MM.1S (cell line): ENCODE measurements at regions not wholly inside any gene's neighbourhood (a gene's known extent, or its start where the extent isn't known, plus 50 kb on each side); places are given as distances from the start of the nearest gene placed in this dataset.

Experiments
- DNase-seq: peaks from one replicate; pipeline ENCODE4 v3.0.0-alpha.2; 2015
- H2AFZ ChIP-seq: fragments of 300-600 bp; sonication (generic); 2 replicates; pipeline ENCODE4 v1.6.0; 2016; ENCODE audit warnings: antibody characterized with exemption, low read length
- H3F3A ChIP-seq: fragments of 300-600 bp; sonication (generic); 2 replicates; pipeline ENCODE4 v1.6.1; 2016; ENCODE audit warnings: mild to moderate bottlenecking, antibody characterized with exemption, low read length, moderate library complexity, mixed read lengths; ENCODE audit not compliant: insufficient read depth
- H3K27ac ChIP-seq: fragments of 300-600 bp; sonication (generic); 2 replicates; pipeline ENCODE4 v1.5.1; 2016; ENCODE audit warnings: mild to moderate bottlenecking, low read length
- H3K27me3 ChIP-seq: fragments of 300-600 bp; sonication (generic); replicated peaks from 2 replicates; pipeline ENCODE4 v1.6.0; 2016; ENCODE audit warnings: low read length; ENCODE audit not compliant: insufficient read depth
- H3K36me3 ChIP-seq: fragments of 300-600 bp; sonication (generic); replicated peaks from 2 replicates; pipeline ENCODE4 v1.6.1; 2016; ENCODE audit warnings: mild to moderate bottlenecking, low read length, mixed read lengths; ENCODE audit not compliant: insufficient read depth
- H3K4me1 ChIP-seq: fragments of 300-600 bp; sonication (generic); 2 replicates; pipeline ENCODE4 v1.6.1; 2016; ENCODE audit warnings: low read length, mixed read lengths
- H3K4me2 ChIP-seq: fragments of 300-600 bp; sonication (generic); 2 replicates; pipeline ENCODE4 v1.6.0; 2016; ENCODE audit warnings: low read depth, low read length
- H3K4me3 ChIP-seq: fragments of 300-600 bp; sonication (generic); 2 replicates; pipeline ENCODE4 v1.5.1; 2016; ENCODE audit warnings: low read length, mixed read lengths
- H3K79me2 ChIP-seq: fragments of 300-600 bp; sonication (generic); 2 replicates; pipeline ENCODE4 v1.6.1; 2016; ENCODE audit warnings: mixed run types, low read length, mixed read lengths
- H3K9ac ChIP-seq: fragments of 300-600 bp; sonication (generic); 2 replicates; pipeline ENCODE4 v1.6.1; 2016; ENCODE audit warnings: low read length, mixed read lengths
- H3K9me2 ChIP-seq: fragments of 300-600 bp; sonication (generic); replicated peaks from 2 replicates; pipeline ENCODE4 v1.6.1; 2016; ENCODE audit warnings: mild to moderate bottlenecking, low read length, mixed read lengths; ENCODE audit not compliant: insufficient read depth
- H3K9me3 ChIP-seq: fragments of 300-600 bp; sonication (generic); replicated peaks from 2 replicates; pipeline ENCODE4 v1.6.1; 2016; ENCODE audit warnings: mild to moderate bottlenecking, low read length, mixed read lengths; ENCODE audit not compliant: insufficient read depth
- H4K20me1 ChIP-seq: fragments of 300-600 bp; sonication (generic); 2 replicates; pipeline ENCODE4 v1.6.1; 2016; ENCODE audit warnings: mild to moderate bottlenecking, low read length, moderate library complexity, mixed read lengths; ENCODE audit not compliant: insufficient read depth
- EZH2 ChIP-seq: fragments of 300-600 bp; sonication (generic); optimal IDR thresholded peaks from 2 replicates; pipeline ENCODE3; 2017; ENCODE audit warnings: low read depth, mild to moderate bottlenecking, antibody characterized with exemption, low read length, mixed read lengths
- EZH2phosphoT487 ChIP-seq: fragments of 300-600 bp; sonication (generic); IDR thresholded peaks from 2 replicates; pipeline ENCODE4 v1.6.1; 2018; ENCODE audit warnings: antibody characterized with exemption, low read length
- TF ChIP-seq, protein P1 (sequence below): fragments of 300-600 bp; sonication (generic); IDR thresholded peaks from 2 replicates; pipeline ENCODE4 v1.5.1; 2016; ENCODE audit warnings: antibody characterized with exemption, low read length, mixed read lengths

DNA sequence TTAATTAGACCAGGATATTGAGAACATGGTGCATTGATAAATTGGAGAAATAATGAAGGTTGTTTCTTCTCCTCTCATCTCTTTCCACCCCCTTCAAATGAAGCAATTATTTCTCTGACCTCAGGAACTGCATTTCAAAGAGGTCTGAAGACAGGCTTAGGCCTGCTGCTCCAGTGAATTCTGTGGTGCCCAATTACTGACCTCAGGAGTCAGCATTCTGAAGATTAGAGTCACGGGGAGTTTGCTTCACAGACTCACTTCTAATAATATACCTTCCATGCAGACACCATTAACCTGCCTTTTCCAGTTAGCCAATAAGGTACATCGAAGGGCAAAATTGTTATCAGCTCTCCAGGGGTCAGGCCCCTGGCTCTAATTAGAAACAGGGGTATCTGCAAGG, 270.9 kb downstream of the GAS1 start:
- H3K9me3 ChIP-seq: no peaks in the 10 kb centered on the region
- TF ChIP-seq EZH2 (no peak), EZH2phosphoT487 (no peak)
- TF ChIP-seq, protein P1, sequence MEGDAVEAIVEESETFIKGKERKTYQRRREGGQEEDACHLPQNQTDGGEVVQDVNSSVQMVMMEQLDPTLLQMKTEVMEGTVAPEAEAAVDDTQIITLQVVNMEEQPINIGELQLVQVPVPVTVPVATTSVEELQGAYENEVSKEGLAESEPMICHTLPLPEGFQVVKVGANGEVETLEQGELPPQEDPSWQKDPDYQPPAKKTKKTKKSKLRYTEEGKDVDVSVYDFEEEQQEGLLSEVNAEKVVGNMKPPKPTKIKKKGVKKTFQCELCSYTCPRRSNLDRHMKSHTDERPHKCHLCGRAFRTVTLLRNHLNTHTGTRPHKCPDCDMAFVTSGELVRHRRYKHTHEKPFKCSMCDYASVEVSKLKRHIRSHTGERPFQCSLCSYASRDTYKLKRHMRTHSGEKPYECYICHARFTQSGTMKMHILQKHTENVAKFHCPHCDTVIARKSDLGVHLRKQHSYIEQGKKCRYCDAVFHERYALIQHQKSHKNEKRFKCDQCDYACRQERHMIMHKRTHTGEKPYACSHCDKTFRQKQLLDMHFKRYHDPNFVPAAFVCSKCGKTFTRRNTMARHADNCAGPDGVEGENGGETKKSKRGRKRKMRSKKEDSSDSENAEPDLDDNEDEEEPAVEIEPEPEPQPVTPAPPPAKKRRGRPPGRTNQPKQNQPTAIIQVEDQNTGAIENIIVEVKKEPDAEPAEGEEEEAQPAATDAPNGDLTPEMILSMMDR: no peak
- no peak overlapping the region for H3K27ac ChIP-seq
- H4K20me1 ChIP-seq: no peaks in the 10 kb centered on the region
- H3K79me2 ChIP-seq: no peaks in the 10 kb centered on the region
- H3K4me3 ChIP-seq: no peak overlapping the region
- H3K9ac ChIP-seq: no peak overlapping the region
- no peaks in the 10 kb centered on the region for H3K36me3 ChIP-seq
- no peaks in the 10 kb centered on the region for H3F3A ChIP-seq
- no peak overlapping the region for H3K4me2 ChIP-seq
- no peaks in the 10 kb centered on the region for H3K9me2 ChIP-seq
- H3K4me1 ChIP-seq: no peaks in the 10 kb centered on the region
- no peaks in the 10 kb centered on the region for H3K27me3 ChIP-seq
- no peak overlapping the region for H2AFZ ChIP-seq
- no peak for DNase-seq

DNA sequence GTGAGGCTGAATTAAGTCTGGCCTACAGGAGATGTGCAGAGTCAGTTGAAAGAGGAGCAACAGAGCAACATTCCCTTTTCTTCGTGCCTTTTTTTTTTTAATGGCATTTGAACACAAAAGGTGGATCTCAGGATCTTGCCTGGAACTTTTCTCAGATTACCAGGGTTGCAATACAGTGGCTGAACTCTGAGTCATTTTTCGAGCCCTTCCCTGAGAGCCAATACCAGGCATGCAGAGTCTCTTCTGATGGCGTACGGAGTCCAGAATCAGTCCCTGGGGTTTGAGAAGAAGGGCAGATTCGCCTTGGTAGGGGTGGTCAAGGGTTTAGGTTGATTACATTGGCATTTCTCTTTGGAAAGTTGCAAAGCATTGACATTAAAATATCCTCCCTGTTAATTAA, 271.5 kb downstream of the GAS1 start:
- Histone ChIP-seq H3K27ac (no peak overlapping the region), H3K9me3 (no peaks in the 10 kb centered on the region), H3K4me1 (no peaks in the 10 kb centered on the region), H3K79me2 (no peaks in the 10 kb centered on the region), H3K4me2 (no peak overlapping the region), H2AFZ (no peak overlapping the region), H3K27me3 (no peaks in the 10 kb centered on the region), H3F3A (no peaks in the 10 kb centered on the region), H3K9ac (no peak overlapping the region), H4K20me1 (no peaks in the 10 kb centered on the region), H3K4me3 (no peak overlapping the region), H3K9me2 (no peaks in the 10 kb centered on the region), H3K36me3 (no peaks in the 10 kb centered on the region)
- TF ChIP-seq, protein P1: no peak
- TF ChIP-seq EZH2phosphoT487 (no peak), EZH2 (no peak)
- DNase-seq: no peak

DNA sequence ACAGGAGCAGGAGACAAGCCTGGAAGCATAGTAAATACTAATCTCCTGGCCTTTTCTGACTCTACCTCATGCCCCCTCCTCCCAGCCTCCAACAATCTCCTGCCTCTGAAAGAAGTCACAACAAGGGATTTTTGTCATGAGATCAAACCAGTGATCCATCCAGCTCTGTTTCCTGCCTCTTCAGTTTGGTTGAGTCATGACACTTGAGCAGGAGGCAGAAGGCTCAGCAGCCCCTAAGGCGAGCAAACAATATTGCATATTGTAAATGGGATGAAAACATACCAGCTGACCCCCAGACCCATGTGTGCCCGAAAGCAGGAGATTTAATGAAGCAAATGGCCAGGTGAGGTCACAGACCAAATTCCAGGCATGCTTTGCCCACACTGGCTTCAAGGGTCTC, 272.8 kb downstream of the GAS1 start:
- Histone ChIP-seq H4K20me1 (no peaks in the 10 kb centered on the region), H3K27me3 (no peaks in the 10 kb centered on the region), H3K4me2 (no peak overlapping the region), H3K9me2 (no peaks in the 10 kb centered on the region), H2AFZ (no peak overlapping the region), H3K9ac (no peak overlapping the region), H3K4me1 (no peaks in the 10 kb centered on the region), H3K9me3 (no peaks in the 10 kb centered on the region), H3K79me2 (no peaks in the 10 kb centered on the region), H3K36me3 (no peaks in the 10 kb centered on the region), H3F3A (no peaks in the 10 kb centered on the region), H3K27ac (no peak overlapping the region), H3K4me3 (no peak overlapping the region)
- DNase-seq: no peak
- TF ChIP-seq EZH2 (no peak), EZH2phosphoT487 (no peak)
- TF ChIP-seq, protein P1: no peak

DNA sequence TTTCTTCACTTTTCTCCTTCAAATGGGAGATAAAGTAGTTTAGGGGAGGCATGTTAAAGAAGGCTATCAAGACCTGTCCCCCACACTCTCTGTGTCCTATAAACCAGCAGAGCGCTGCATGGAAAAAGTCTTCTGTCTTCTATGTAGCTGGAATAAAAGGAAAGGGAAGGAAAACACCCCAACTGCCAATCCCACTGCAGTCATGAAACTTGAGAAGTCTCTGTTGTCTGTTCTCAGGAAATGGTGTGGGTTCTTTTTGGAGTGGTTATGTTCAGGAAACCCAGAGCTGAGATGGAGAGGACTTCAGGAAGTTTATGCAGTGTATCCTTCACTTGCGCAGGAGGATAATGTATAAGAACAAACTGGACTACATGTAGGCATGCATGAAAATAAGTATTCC, 274.3 kb downstream of the GAS1 start:
- Histone ChIP-seq H3K4me3 (no peak overlapping the region), H3K36me3 (no peaks in the 10 kb centered on the region), H3K79me2 (no peaks in the 10 kb centered on the region), H3K4me2 (no peak overlapping the region), H2AFZ (no peak overlapping the region), H4K20me1 (no peaks in the 10 kb centered on the region), H3K9me2 (no peaks in the 10 kb centered on the region), H3F3A (no peaks in the 10 kb centered on the region), H3K9ac (no peak overlapping the region), H3K27ac (no peak overlapping the region), H3K9me3 (no peaks in the 10 kb centered on the region), H3K4me1 (no peaks in the 10 kb centered on the region), H3K27me3 (no peaks in the 10 kb centered on the region)
- no peak for DNase-seq
- TF ChIP-seq, protein P1: no peak
- TF ChIP-seq EZH2phosphoT487: no peak
- TF ChIP-seq EZH2: no peak
